ENCODE measurements at regions not wholly inside any gene's neighbourhood (a gene's known extent, or its start where the extent isn't known, plus 50 kb on each side); places are given as distances from the start of the nearest gene placed in this dataset.

- TF ChIP-seq RBBP5 (conservative IDR thresholded peaks at IDR 0.05) (no peak), IRF4 (IDR thresholded peaks at IDR 0.05; ENCODE audit: low read depth, low read length) (no peak), HDGF (IDR thresholded peaks at IDR 0.05) (no peak), BCLAF1 (IDR thresholded peaks at IDR 0.05) (no peak), BHLHE40 (IDR thresholded peaks at IDR 0.05; ENCODE audit: borderline replicate concordance in 1 of 2, low read depth in 2 of 2, low read length in 1 of 2) (no peak), SREBF1 (IDR thresholded peaks at IDR 0.05; ENCODE audit: low read length) (no peak), SMAD1 (IDR thresholded peaks at IDR 0.05; ENCODE audit: low read depth, partially characterized antibody) (no peak), TBL1XR1 (IDR thresholded peaks at IDR 0.05; ENCODE audit: low read depth, low read length) (no peak), KDM1A (IDR thresholded peaks at IDR 0.05; ENCODE audit: borderline replicate concordance) (no peak), MTA3 (IDR thresholded peaks at IDR 0.05; ENCODE audit: borderline replicate concordance, low read length) (no peak), STAT1 (conservative IDR thresholded peaks at IDR 0.05) (no peak), CUX1 (IDR thresholded peaks at IDR 0.05; ENCODE audit: insufficient replicate concordance, low read depth, low read length) (no peak), NBN (IDR thresholded peaks at IDR 0.05) (no peak), LARP7 (IDR thresholded peaks at IDR 0.05) (no peak), MLLT1 (IDR thresholded peaks at IDR 0.05) (no peak), CEBPB (IDR thresholded peaks at IDR 0.05; ENCODE audit: borderline replicate concordance in 1 of 2, low read depth in 2 of 2, low read length in 2 of 2) (no peak)
- Histone ChIP-seq H3K9me3 (replicated peaks; ENCODE audit: control insufficient read depth, insufficient read depth, low read length) (no peaks in the 10 kb centered on the region), H3K4me3 (no peak overlapping the region), H3K36me3 (ENCODE audit: control insufficient read depth in 2 of 2, insufficient read depth in 2 of 2, low read length in 1 of 2) (no peaks in the 10 kb centered on the region), H2AFZ (ENCODE audit: control insufficient read depth, low read depth, low read length) (no peak overlapping the region), H3K27ac (ENCODE audit: control insufficient read depth, insufficient read depth) (no peak overlapping the region), H3K9ac (ENCODE audit: control insufficient read depth, insufficient read depth, low read length) (no peak overlapping the region), H3K27me3 (replicated peaks in 1 of 2; ENCODE audit: control insufficient read depth in 2 of 2, insufficient read depth in 2 of 2, low read length in 1 of 2) (no peaks in the 10 kb centered on the region), H4K20me1 (ENCODE audit: control insufficient read depth, insufficient read depth) (no peaks in the 10 kb centered on the region), H3K79me2 (ENCODE audit: control insufficient read depth, insufficient read depth, low read length) (no peaks in the 10 kb centered on the region), H3K4me1 (ENCODE audit: control insufficient read depth, insufficient read depth, low read length) (no peaks in the 10 kb centered on the region), H3K4me2 (ENCODE audit: control insufficient read depth, insufficient read depth) (no peak overlapping the region)
- 22% methylated on average over 3 of the region's 3 CpGs for WGBS (ENCODE audit: insufficient coverage, insufficient replicate concordance, low lambda C conversion rate, missing lambda C conversion rate)
- no TSS peak for BruUV-seq (replicated peaks)
- in situ Hi-C loops (cut with MboI): no loop called here
- FAIRE-seq (no peak), ATAC-seq (no peak), DNase-seq (ENCODE audit: low read depth, low spot score) (no peak)
- SMC1A ChIA-PET (ENCODE audit: uncharacterized antibody, unreplicated experiment): interaction anchor here (1.6 kb wide), 1 partner anchor 11 kb away, joined by 3 read pairs; no protein-coding TSS in a partner anchor
- intact Hi-C loops (cut with micrococcal nuclease; ENCODE audit: unreplicated experiment): no loop called here
- POLR2A ChIA-PET: no interaction called here
- CTCF ChIA-PET: no interaction called here
- RAD21 ChIA-PET (ENCODE audit: unreplicated experiment): no interaction called here
These were observed 651.4 kb upstream of the GOT2 start for GRCh38 chr16:59385491-59385890.
